Omental fat pad (tissue), 3 donors: ENCODE measurements at regions not wholly inside any gene's neighbourhood (a gene's known extent, or its start where the extent isn't known, plus 50 kb on each side); places are given as distances from the start of the nearest gene placed in this dataset.

Experiments
- ATAC-seq: fragments of 150-250 bp; one replicate; pipeline ENCODE4 v1.9.1; 2016; ENCODE audit warnings: mild to moderate bottlenecking, moderate library complexity; ENCODE audit not compliant: low FRiP score
- DNase-seq: peaks from one replicate; pipeline ENCODE4 v3.0.0-alpha.2; 2019; ENCODE audit warnings: low spot score
- CTCF ChIP-seq, 3 donors: fragments of 450-650 bp; IDR thresholded peaks; one replicate each; pipeline ENCODE4 v1.5.1; 2016 to 2017; ENCODE audit warnings: antibody characterized with exemption in 3 of 3, mild to moderate bottlenecking in 3 of 3, moderate library complexity in 2 of 3

GRCh38 chr3:76367281-76367680 is 581.9 kb upstream of the ZNF717 start:
- ATAC-seq (no peak), DNase-seq (no peak)
- no peak for TF ChIP-seq CTCF (IDR thresholded peaks at IDR 0.05)

- TF ChIP-seq CTCF (IDR thresholded peaks at IDR 0.05) = no peak
- ATAC-seq = no peak
- DNase-seq = no peak
Observed at GRCh38 chr3:76369170-76369569, 583.8 kb upstream of the ZNF717 start.

GRCh38 chr3:76370749-76371520 is 585.6 kb upstream of the ZNF717 start:
- no peak for TF ChIP-seq CTCF (IDR thresholded peaks at IDR 0.05)
- DNase-seq (no peak), ATAC-seq (no peak)

GRCh38 chr3:76372497-76372896 is 587.1 kb upstream of the ZNF717 start:
- ATAC-seq (no peak), DNase-seq (no peak)
- TF ChIP-seq CTCF (IDR thresholded peaks at IDR 0.05) = no peak

- no peak for DNase-seq
- no peak for TF ChIP-seq CTCF (IDR thresholded peaks at IDR 0.05)
- ATAC-seq = no peak
Observed at GRCh38 chr3:76377074-76377473, 591.7 kb upstream of the ZNF717 start.

- no peak for ATAC-seq
- TF ChIP-seq CTCF (IDR thresholded peaks at IDR 0.05) = no peak
- no peak for DNase-seq
Observed at GRCh38 chr3:76378789-76379188, 593.4 kb upstream of the ZNF717 start.

GRCh38 chr3:76383781-76384180 is 598.4 kb upstream of the ZNF717 start:
- DNase-seq (no peak), ATAC-seq (no peak)
- no peak for TF ChIP-seq CTCF (IDR thresholded peaks at IDR 0.05)
